Right ventricle myocardium superior (tissue), 1 donor: ENCODE measurements at regions not wholly inside any gene's neighbourhood (a gene's known extent, or its start where the extent isn't known, plus 50 kb on each side); places are given as distances from the start of the nearest gene placed in this dataset.

ENCODE experiments used
- ATAC-seq: fragments of 200-7000 bp; cut with Tn5 transposase; one replicate; pipeline ENCODE4 v1.9.1; 2020; ENCODE audit warnings: mild to moderate bottlenecking; ENCODE audit not compliant: poor library complexity
- DNase-seq: peaks from one replicate; pipeline ENCODE4 v3.0.0-alpha.2; 2020
- intact Hi-C: fragments of 100-400 bp; cut with DNase I; formaldehyde crosslinking; loops from one replicate; pipeline ENCODE4 v1.11.2; 2022
- donor health status: DM: no; HTN: yes; CAD: no; lungs with severe emphysema.

DNA sequence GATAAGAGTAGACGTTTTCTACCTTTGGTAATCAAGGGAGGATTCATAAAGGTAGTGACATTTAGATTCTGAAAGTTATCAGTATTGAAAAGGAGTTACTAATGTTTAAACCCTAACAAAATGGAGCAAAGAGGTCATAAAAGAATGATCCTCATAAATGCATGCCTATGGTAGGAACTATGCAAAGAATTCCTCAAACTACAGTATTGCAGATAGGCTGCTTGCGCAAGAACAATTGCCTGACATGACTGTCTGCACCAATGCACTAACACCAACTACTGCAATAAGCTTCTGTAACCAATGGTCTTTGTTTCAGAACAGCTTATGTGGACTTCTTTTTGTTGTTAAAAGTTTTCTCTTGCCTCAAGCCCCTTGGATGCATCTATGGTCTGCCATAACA, 597.3 kb upstream of the ADGRL4 start:
- intact Hi-C loops = no loop called here
- DNase-seq (no peak), ATAC-seq (no peak)

GRCh38 chr1:79599257-79599656, 592.7 kb upstream of the ADGRL4 start:
- DNase-seq (no peak), ATAC-seq (no peak)
- intact Hi-C loops = no loop called here

- ATAC-seq = no peak
- intact Hi-C loops = no loop called here
- DNase-seq = no peak
These were observed 589.4 kb upstream of the ADGRL4 start for GRCh38 chr1:79595931-79596330.

DNA sequence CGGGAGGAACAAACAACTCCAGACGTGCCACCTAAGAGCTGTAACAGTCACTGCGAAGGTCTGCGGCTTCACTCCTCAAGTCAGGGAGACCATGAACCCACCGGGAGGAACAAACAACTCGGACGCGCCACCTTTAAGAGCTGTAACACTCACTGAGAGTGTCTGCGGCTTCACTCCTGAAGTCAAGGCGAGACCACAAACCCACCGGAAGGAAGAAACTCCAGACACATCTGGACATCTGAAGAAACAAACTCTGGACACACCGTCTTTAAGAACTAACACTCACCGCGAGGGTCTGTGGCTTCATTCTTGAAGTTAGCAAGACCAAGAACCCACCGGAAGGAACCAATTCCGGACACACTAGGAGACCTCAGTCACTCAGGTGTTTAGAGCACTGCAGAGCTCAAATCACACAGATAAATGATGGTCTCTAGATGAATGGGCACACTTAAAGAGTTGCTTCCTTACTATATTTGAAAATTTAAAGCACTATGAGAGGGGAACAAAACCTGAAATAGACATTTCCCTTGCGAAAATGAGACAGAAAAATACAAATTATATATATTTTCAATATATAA, 587.7 kb upstream of the ADGRL4 start:
- intact Hi-C loops = no loop called here
- DNase-seq (no peak), ATAC-seq (no peak)

DNA sequence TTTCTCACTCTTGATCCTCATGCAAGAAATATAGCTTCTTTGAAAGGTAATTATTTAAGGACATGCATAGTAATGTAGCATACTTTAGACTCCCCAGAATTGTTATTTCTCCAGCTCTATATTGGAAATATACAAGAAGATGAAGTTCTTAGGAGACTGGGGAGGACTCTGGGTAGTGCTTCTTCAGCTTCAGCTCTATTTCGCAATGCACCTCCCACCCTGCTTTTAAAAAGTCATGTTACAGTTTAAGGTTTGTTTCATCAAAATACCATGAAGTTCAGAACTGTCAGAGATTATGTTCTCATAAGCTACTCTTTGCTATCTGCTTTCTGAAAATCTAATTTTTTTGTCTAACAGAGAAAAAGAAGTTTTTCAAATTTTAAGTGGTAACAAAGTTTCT, 586.2 kb upstream of the ADGRL4 start:
- no peak for ATAC-seq
- no peak for DNase-seq
- intact Hi-C loops = no loop called here

- intact Hi-C loops = no loop called here
- ATAC-seq (no peak), DNase-seq (no peak)
These were observed 582.2 kb upstream of the ADGRL4 start for GRCh38 chr1:79588719-79589118.

GRCh38 chr1:79587229-79587628, 580.7 kb upstream of the ADGRL4 start:
- ATAC-seq = no peak
- intact Hi-C loops = no loop called here
- no peak for DNase-seq

GRCh38 chr1:79585801-79586200, 579.3 kb upstream of the ADGRL4 start:
- intact Hi-C loops = no loop called here
- DNase-seq (no peak), ATAC-seq (no peak)

DNA sequence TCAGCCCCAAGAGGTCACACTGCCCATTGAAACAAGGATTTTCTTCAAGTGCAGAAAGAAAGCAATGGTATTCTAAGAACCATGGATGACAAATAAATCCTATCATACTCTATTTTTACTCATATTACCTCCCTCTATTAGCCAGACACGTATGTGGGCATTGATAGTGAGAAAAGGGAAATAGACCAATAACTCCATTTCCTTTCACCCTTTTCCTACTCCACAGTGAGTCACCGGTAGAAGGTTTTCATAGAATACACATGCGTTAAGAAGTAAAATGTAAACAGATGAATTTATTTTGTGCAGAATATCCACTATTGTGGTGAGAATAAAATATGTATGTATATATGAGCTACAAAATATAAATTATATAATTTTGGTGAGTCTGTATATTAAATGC, 568.9 kb upstream of the ADGRL4 start:
- intact Hi-C loops = no loop called here
- no peak for ATAC-seq
- no peak for DNase-seq

DNA sequence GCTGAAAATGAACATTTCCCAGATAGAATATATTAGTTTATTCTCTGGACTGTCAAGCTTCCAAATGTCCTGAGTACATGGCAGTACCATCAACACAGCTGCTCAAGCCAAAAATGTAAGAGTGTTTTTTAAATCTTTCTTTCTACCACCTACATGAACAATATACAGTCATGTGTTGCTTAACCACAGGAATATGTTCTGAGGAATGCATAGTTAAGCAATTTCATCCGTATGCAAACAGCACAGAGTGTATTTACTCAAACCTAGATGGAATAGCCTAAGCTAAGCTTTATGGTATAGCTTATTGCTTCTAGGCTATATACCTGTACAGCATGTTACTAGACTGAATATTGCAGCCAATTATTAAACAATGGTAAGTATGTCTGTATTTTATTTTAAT, 561.9 kb upstream of the ADGRL4 start:
- intact Hi-C loops = no loop called here
- DNase-seq = no peak
- ATAC-seq = no peak

- intact Hi-C loops = no loop called here
- DNase-seq = no peak
- ATAC-seq = no peak
These were observed 555.0 kb upstream of the ADGRL4 start for GRCh38 chr1:79561521-79561978.

DNA sequence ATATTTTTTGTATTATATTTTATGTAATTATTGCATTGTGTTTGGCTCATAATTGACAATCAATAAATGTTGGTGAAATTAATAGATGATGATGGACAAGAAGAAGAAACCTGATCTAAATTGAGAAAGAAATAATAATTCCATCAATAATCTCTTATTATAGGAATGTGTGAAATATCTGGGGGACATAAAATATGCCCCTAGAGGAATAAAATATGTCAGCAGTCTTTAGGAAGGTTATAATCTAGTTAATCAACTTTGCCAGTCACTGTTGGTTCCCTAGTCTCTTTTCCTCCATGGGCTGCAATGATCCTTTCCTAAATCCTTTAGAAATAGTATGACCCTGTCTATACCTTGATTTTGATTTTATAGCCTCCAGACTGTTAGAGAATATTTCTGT, 549.7 kb upstream of the ADGRL4 start:
- intact Hi-C loops = no loop called here
- no peak for ATAC-seq

GRCh38 chr1:79554688-79555087, 548.2 kb upstream of the ADGRL4 start:
- ATAC-seq = no peak
- DNase-seq = no peak
- intact Hi-C loops = no loop called here

More for the DNA sequence above, 549.7 kb upstream of the ADGRL4 start:
- DNase-seq = no peak

- intact Hi-C loops = no loop called here
- DNase-seq (no peak), ATAC-seq (no peak)
These were observed 544.8 kb upstream of the ADGRL4 start for GRCh38 chr1:79551321-79551720.

GRCh38 chr1:79550402-79550801, 543.9 kb upstream of the ADGRL4 start:
- DNase-seq (no peak), ATAC-seq (no peak)
- intact Hi-C loops = no loop called here

DNA sequence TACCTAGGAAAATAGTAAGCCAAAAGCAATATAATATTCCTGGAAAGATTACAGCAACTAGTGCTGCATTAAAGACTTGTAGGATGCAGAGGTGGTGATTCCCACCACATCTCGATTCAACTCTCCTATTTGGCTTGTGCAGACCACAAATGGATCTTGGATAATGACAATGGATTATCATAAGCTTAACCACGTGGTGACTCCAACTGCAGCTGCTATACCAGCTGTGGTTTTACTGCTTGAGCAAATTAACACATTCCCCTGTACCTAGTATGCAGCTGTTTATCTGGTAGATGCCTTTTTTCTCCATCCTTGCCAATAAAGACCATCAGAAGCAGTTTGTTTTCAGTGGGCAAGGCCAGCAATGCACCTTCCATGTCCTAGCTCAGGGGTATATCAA, 542.7 kb upstream of the ADGRL4 start:
- intact Hi-C loops = no loop called here

DNA sequence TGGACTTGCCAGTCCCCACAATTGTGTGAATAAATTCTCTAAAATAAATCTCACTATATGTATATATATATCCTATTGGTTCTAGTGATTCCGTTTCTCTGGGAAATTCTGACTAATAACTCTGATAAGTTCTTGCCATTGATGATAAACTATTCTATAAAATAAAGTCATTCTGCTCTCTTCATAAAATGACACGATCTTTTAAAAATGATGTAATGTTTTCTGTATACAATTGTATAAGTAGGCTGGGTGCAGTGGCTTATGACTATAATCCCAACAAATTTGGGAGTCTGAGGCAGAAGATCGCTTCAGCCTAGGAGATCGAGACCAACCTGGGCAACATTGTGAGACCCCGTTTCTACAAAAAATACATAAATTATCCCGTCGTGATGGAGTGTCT, 541.0 kb upstream of the ADGRL4 start:
- ATAC-seq (no peak), DNase-seq (no peak)
- intact Hi-C loops = no loop called here

More for the DNA sequence above, 542.7 kb upstream of the ADGRL4 start:
- ATAC-seq (no peak), DNase-seq (no peak)

GRCh38 chr1:79543394-79543793, 536.9 kb upstream of the ADGRL4 start:
- ATAC-seq (no peak), DNase-seq (no peak)
- intact Hi-C loops = no loop called here

DNA sequence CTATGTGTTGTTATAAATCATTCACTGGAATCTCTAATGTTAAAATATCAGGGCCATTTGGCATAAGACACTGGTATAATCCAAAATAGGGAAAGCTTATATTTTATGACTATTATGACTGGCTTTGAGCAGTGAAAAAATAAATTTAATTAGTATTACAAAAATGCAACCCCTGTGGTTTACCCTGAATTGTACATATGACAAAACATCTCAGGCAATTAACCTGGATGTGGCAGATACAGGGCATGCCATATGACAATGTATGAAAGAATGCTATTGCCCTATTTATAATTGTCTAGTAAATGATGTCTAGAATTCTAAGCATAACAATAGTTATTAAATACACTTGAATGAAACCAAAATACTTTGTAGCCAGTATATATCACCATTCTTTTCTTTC, 532.5 kb upstream of the ADGRL4 start:
- ATAC-seq = no peak
- intact Hi-C loops = no loop called here
- no peak for DNase-seq

DNA sequence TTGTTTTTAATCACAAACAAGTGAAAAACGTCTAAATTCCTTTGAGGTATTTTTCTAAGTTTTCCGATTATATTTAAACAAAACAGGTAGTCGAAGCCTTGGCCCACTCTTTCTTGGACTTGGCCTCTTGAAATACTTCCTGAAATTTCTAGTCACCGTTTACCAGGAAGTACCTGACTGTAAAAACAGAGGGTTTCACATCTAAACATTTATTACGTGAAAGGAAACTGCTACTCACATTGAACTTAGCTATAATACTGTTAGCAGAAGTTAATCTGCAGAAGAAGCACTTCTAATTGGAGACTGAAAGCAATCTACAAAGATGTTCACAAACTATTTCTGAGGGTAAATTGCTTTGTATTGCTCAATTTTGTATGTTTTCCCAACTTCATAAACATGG, 526.0 kb upstream of the ADGRL4 start:
- ATAC-seq (no peak), DNase-seq (no peak)
- intact Hi-C loops = no loop called here

- ATAC-seq = no peak
These were observed 525.3 kb upstream of the ADGRL4 start for GRCh38 chr1:79531790-79532189.

More at GRCh38 chr1:79531790-79532189, 525.3 kb upstream of the ADGRL4 start:
- intact Hi-C loops = no loop called here
- DNase-seq = no peak
